ENCODE measurements at regions not wholly inside any gene's neighbourhood (a gene's known extent, or its start where the extent isn't known, plus 50 kb on each side); places are given as distances from the start of the nearest gene placed in this dataset.

DNA sequence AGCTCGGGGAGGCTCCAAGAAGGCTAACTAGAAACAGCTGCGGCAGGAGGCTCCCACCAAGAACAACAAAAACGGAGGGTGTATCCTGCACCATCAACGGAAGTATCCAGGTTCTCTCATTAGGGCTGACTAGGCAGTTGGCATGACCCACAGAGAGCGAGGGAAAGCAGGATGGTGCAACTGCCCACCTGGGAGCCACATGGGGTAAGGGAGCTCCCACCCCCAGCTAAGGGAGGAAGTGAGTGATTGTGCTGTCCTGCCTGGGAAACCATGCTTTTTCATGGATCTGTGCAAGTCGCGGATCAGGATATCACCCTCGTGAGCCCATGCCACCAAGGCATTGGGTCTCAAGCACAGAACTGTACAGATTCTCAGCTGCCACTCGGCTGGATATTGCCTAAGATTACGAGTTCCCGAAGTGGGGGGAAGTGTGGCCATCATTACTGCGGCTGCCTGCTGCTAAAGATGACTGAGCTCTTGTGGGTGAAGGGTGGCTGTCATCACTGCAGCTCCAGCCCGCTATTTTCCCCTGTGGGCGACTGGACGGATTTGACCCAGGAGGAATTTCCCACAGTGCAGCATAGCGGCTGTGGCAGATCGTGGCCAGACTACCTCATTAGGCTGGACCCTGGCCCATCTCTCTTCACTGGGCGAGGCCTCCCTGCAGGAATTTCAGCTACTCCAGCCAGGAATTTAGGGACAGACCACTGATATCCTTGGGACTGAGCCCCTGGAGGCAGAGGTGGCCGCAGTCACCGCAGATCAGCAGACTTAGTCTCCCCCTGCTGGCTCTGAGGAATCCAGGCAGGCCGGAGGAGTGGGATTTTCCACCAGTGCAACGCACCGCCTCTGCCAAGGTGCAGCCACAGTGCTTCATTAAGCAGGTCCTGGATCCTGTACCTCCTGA is 515.7 kb downstream of the FRK start (continued):
- TF ChIP-seq CHD2 (IDR thresholded peaks at IDR 0.05; ENCODE audit: low read length), result no peak
